ENCODE measurements at regions not wholly inside any gene's neighbourhood (a gene's known extent, or its start where the extent isn't known, plus 50 kb on each side); places are given as distances from the start of the nearest gene placed in this dataset.

DNA sequence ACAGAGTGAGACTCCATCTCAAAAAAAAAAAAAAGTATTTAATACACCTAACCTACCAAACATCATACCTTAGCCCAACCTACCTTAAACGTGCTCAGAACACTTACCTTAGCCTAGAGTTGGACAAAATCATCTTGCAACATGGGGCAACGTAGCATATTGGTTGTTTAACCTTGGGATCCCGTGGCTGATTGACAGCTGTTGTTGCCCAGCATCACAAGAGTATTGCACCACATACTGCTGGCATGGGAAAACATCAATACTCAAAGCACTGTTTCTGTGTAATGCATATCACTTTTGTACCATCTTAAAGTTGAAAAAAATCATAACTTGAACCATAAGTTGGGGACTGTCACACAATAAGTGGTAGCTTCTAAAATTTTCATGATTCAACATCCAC is 73.8 kb upstream of the MIR17HG start:
- ChIA-PET POLR2A (no interaction called here), CTCF (no interaction called here)
- Mint-ChIP-seq H3K4me3 (no peak overlapping the region), H3K36me3 (no peaks in the 10 kb centered on the region), H3K27ac (no peak overlapping the region), H3K9me3 (peaks cover 15% of the 10 kb centered on the region), H3K27me3 (ENCODE audit: low read depth) (no peaks in the 10 kb centered on the region), H3K4me1 (no peaks in the 10 kb centered on the region)
- TF ChIP-seq TEAD4 (CRISPR knock-in tag; IDR thresholded peaks at IDR 0.05), result no peak
- no peak for TF ChIP-seq TP53 (CRISPR knock-in tag; IDR thresholded peaks at IDR 0.05)
- no peak for TF ChIP-seq SMAD4 (CRISPR knock-in tag; IDR thresholded peaks at IDR 0.05)
- TF ChIP-seq, protein P1, sequence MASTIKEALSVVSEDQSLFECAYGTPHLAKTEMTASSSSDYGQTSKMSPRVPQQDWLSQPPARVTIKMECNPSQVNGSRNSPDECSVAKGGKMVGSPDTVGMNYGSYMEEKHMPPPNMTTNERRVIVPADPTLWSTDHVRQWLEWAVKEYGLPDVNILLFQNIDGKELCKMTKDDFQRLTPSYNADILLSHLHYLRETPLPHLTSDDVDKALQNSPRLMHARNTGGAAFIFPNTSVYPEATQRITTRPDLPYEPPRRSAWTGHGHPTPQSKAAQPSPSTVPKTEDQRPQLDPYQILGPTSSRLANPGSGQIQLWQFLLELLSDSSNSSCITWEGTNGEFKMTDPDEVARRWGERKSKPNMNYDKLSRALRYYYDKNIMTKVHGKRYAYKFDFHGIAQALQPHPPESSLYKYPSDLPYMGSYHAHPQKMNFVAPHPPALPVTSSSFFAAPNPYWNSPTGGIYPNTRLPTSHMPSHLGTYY (CRISPR knock-in tag; IDR thresholded peaks at IDR 0.05), result no peak
- TF ChIP-seq RELA (CRISPR knock-in tag; IDR thresholded peaks at IDR 0.05; ENCODE audit: borderline replicate concordance), result no peak
- TF ChIP-seq, protein P2, sequence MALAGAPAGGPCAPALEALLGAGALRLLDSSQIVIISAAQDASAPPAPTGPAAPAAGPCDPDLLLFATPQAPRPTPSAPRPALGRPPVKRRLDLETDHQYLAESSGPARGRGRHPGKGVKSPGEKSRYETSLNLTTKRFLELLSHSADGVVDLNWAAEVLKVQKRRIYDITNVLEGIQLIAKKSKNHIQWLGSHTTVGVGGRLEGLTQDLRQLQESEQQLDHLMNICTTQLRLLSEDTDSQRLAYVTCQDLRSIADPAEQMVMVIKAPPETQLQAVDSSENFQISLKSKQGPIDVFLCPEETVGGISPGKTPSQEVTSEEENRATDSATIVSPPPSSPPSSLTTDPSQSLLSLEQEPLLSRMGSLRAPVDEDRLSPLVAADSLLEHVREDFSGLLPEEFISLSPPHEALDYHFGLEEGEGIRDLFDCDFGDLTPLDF (CRISPR knock-in tag; IDR thresholded peaks at IDR 0.05), result no peak
- TF ChIP-seq, protein P3, sequence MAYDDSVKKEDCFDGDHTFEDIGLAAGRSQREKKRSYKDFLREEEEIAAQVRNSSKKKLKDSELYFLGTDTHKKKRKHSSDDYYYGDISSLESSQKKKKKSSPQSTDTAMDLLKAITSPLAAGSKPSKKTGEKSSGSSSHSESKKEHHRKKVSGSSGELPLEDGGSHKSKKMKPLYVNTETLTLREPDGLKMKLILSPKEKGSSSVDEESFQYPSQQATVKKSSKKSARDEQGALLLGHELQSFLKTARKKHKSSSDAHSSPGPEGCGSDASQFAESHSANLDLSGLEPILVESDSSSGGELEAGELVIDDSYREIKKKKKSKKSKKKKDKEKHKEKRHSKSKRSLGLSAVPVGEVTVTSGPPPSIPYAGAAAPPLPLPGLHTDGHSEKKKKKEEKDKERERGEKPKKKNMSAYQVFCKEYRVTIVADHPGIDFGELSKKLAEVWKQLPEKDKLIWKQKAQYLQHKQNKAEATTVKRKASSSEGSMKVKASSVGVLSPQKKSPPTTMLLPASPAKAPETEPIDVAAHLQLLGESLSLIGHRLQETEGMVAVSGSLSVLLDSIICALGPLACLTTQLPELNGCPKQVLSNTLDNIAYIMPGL (CRISPR knock-in tag; IDR thresholded peaks at IDR 0.05), result no peak
- TF ChIP-seq EMX1 (CRISPR knock-in tag; IDR thresholded peaks at IDR 0.05), result no peak
- no peak for TF ChIP-seq RORB (CRISPR knock-in tag; IDR thresholded peaks at IDR 0.05)
- no peak for TF ChIP-seq NFE2L1 (CRISPR knock-in tag; IDR thresholded peaks at IDR 0.05)
- TF ChIP-seq, protein P4, sequence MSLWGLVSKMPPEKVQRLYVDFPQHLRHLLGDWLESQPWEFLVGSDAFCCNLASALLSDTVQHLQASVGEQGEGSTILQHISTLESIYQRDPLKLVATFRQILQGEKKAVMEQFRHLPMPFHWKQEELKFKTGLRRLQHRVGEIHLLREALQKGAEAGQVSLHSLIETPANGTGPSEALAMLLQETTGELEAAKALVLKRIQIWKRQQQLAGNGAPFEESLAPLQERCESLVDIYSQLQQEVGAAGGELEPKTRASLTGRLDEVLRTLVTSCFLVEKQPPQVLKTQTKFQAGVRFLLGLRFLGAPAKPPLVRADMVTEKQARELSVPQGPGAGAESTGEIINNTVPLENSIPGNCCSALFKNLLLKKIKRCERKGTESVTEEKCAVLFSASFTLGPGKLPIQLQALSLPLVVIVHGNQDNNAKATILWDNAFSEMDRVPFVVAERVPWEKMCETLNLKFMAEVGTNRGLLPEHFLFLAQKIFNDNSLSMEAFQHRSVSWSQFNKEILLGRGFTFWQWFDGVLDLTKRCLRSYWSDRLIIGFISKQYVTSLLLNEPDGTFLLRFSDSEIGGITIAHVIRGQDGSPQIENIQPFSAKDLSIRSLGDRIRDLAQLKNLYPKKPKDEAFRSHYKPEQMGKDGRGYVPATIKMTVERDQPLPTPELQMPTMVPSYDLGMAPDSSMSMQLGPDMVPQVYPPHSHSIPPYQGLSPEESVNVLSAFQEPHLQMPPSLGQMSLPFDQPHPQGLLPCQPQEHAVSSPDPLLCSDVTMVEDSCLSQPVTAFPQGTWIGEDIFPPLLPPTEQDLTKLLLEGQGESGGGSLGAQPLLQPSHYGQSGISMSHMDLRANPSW (CRISPR knock-in tag; conservative IDR thresholded peaks at IDR 0.05; ENCODE audit: low read depth), result no peak
- TF ChIP-seq ATF1 (CRISPR knock-in tag; IDR thresholded peaks at IDR 0.05), result no peak
- TF ChIP-seq ZNF317 (CRISPR knock-in tag; IDR thresholded peaks at IDR 0.05; ENCODE audit: borderline replicate concordance, low read depth), result no peak
- TF ChIP-seq, protein P5, sequence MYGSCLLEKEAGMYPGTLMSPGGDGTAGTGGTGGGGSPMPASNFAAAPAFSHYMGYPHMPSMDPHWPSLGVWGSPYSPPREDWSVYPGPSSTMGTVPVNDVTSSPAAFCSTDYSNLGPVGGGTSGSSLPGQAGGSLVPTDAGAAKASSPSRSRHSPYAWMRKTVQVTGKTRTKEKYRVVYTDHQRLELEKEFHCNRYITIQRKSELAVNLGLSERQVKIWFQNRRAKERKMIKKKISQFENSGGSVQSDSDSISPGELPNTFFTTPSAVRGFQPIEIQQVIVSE (CRISPR knock-in tag; IDR thresholded peaks at IDR 0.05; ENCODE audit: borderline replicate concordance), result no peak
- no peak for TF ChIP-seq NFYB (CRISPR knock-in tag; conservative IDR thresholded peaks at IDR 0.05; ENCODE audit: low read depth)
- DNase-seq (ENCODE audit: low spot score) (no peak), ATAC-seq (no peak)

DNA sequence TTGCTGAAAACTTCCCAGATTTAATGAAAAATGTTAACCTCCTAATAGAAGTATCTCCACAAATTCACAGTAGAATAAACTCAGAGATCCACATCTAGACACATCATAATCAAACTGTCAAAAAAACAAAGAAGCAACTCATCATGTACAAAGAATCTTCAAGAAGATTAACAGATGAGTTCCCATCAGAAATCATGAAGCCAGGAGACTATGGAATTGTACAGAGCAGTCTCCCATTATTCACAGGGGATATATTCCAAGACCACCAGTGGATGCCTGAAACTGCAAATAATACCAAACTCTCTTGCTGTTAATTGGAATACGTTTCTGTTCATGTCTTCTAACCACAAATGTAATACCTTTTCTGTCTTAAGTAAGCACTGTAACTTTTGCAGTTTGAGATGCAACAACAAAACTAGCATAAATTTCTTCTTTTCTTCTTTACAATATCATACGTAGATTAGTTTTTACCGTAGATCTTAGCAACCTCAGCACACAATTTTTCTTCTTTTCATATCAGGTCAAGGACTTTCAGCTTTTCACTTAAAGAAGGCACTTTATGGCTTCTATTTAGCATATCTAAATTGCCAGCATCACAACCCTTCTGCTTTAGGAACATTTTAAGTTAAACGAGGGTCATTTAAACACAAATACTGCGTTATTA is 70.3 kb upstream of the MIR17HG start:
- Mint-ChIP-seq H3K27me3 (ENCODE audit: low read depth) (no peaks in the 10 kb centered on the region), H3K4me3 (no peak overlapping the region), H3K9me3 (peaks cover 15% of the 10 kb centered on the region), H3K36me3 (no peaks in the 10 kb centered on the region), H3K27ac (no peak overlapping the region), H3K4me1 (no peaks in the 10 kb centered on the region)
- ChIA-PET CTCF (no interaction called here), POLR2A (no interaction called here)
- DNase-seq (ENCODE audit: low spot score), result no peak
- no peak for ATAC-seq
- TF ChIP-seq ZNF317 (CRISPR knock-in tag; IDR thresholded peaks at IDR 0.05; ENCODE audit: borderline replicate concordance, low read depth), result 0 out of 2 replicates have a peak, but pooled peaks have one; percentile 53
- TF ChIP-seq NR2C2 (CRISPR knock-in tag; IDR thresholded peaks at IDR 0.05), result no peak
- TF ChIP-seq ZNF396 (CRISPR knock-in tag; IDR thresholded peaks at IDR 0.05; ENCODE audit: borderline replicate concordance), result no peak
